SK-MEL-5 (cell line): ENCODE measurements at regions not wholly inside any gene's neighbourhood (a gene's known extent, or its start where the extent isn't known, plus 50 kb on each side); places are given as distances from the start of the nearest gene placed in this dataset.
A peak's percentile ranks its signal among the peaks of the same experiment; 100 is the strongest.
"Not testable (repeated sequence)": the region's sequence is repeated elsewhere in the genome, so short reads cannot be mapped to it uniquely, and the experiment has no call there.

ENCODE experiments used
- DNase-seq: peaks from one replicate; pipeline ENCODE4 v3.0.0-alpha.2; 2016; ENCODE audit warnings: low read depth, low spot score
- in situ Hi-C: cut with HindIII; loops from 2 replicates; pipeline ENCODE4 v1.10.0; 2016; ENCODE audit warnings: low sequenced_read_pairs, high pct_unique_total_duplicates, low pct_unique_long_range_greater_than_20kb

GRCh38 chr2:129189617-129190319 is 789.7 kb upstream of the RAB6C start:
- DNase-seq: no peak
- in situ Hi-C loops: no loop called here

GRCh38 chr2:129190494-129190893 is 789.0 kb upstream of the RAB6C start:
- no peak for DNase-seq
- in situ Hi-C loops: no loop called here

- no peak for DNase-seq
- in situ Hi-C loops: no loop called here
Observed at GRCh38 chr2:129191530-129191929, 787.9 kb upstream of the RAB6C start.

- in situ Hi-C loops: no loop called here
- no peak for DNase-seq
Observed at GRCh38 chr2:129192117-129192516, 787.3 kb upstream of the RAB6C start.

DNA sequence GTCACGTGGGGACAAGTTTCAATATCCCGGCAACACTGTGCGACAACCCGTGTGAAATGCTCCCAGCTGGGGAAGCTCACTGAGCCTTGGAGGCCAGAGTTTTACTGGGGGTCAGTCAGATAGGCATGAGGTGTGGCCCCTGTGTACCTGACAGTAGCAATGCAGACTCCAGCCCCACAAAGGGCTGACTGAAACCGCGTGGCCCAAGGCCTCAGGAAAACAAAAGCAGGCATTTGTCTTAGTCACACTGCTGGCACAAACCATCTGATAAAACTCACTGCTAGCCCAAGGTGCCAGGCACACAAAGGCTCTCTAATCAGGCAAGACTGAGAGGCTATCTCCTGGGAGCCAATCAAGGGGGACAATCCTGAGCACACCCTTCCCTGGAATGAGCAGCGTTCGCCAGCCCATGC is 786.6 kb upstream of the RAB6C start:
- in situ Hi-C loops: no loop called here
- DNase-seq: no peak

GRCh38 chr2:129193961-129194360 is 785.5 kb upstream of the RAB6C start:
- in situ Hi-C loops: no loop called here
- peak; percentile 20 for DNase-seq

- no peak for DNase-seq
- in situ Hi-C loops: no loop called here
Observed at GRCh38 chr2:129199501-129199900, 780.0 kb upstream of the RAB6C start.

GRCh38 chr2:129201696-129202095 is 777.8 kb upstream of the RAB6C start:
- in situ Hi-C loops: no loop called here

GRCh38 chr2:129203331-129203730 is 776.1 kb upstream of the RAB6C start:
- DNase-seq: no peak
- in situ Hi-C loops: no loop called here

More at GRCh38 chr2:129201696-129202095, 777.8 kb upstream of the RAB6C start:
- DNase-seq: no peak

DNA sequence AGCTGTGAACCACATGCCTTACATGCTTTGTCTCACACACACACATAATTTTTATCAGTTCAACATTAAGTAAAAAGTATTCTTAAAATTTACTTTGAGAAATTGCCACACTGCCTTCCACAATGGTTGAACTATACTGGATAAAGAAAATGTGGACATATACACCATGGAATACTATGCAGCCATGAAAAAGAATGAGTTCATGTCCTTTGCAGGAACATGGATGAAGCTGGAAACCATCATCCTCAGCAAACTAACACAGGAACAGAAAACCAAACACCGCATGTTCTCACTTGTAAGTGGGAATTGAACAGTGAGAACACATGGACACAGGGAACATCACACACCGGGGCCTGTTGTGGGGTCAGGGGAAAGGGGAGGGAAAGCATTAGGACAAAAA is 774.9 kb upstream of the RAB6C start:
- in situ Hi-C loops, DNase-seq: not testable (repeated sequence)

DNA sequence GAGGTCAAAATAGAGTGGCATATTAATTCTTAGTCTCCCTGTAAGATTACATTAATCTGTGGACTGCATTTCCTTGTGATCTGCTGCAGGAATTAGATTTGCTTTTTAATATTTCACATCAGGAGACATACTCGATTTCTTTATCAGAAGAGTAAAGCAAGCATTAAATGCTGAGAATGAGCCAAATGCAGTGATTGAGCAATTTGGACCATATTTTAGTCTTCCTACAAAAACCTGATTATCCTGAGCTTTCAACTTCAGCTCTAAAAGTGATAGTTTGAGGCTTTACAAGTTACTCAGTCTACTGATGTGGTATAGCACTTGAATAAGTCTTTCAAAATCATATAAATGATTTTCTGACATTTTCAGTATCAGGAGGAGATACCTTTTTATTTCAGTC is 774.3 kb upstream of the RAB6C start:
- in situ Hi-C loops: no loop called here
- DNase-seq: no peak

DNA sequence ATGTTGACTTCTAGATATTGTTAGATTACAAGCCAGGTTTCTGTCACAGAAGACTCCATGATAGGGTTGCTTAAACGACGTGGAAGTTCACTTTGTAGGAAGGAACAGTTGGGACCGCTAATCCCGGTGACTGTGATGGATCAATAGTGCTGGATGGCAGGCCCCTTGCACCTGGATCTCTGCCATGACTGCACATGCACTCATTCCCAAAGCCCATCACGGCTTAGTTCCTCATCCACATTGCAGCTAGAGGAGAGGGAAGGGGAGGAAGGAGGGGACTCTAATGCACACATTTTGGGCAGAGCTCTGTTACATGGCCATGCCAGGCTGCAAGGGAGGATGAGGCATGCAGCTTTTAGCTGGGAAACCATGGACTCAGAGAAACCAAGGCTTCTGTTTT is 773.7 kb upstream of the RAB6C start:
- DNase-seq: no peak
- in situ Hi-C loops: no loop called here

DNA sequence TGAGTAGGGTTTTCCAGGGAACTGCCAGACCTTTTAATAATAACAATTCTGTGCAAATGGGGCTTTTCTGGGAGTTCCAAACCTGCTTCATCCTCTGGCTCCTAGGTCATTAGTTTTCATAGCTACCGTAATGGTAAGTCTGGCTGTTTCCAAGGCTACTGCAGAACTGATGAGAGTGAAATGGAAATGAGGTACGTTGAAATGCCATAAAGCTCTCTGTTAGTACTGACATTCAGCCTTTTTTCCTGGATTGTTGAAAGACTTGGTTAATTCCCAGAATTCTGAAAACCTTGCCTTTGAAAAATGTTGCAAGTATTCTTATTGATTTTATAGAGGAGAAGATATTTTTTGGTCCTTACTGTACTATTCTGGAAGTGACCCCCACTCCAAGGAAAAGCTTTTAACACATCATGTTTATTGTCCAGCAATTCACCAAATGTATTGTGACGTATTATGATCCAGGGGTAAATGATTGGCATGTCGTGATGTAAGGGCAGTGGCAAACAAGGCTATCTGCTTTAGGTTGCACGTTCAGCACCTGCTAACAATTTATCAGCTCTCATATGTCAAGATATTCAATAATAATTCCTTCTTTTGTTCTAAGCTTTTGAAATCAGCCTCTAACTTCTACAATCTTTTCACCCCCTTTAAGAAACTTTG is 767.0 kb upstream of the RAB6C start:
- no peak for DNase-seq
- in situ Hi-C loops: no loop called here

- in situ Hi-C loops: no loop called here
- no peak for DNase-seq
Observed at GRCh38 chr2:129224022-129224421, 755.4 kb upstream of the RAB6C start.

GRCh38 chr2:129224486-129224885 is 755.0 kb upstream of the RAB6C start:
- no peak for DNase-seq
- in situ Hi-C loops: no loop called here

- DNase-seq: no peak
- in situ Hi-C loops: no loop called here
Observed at GRCh38 chr2:129229196-129229595, 750.3 kb upstream of the RAB6C start.

DNA sequence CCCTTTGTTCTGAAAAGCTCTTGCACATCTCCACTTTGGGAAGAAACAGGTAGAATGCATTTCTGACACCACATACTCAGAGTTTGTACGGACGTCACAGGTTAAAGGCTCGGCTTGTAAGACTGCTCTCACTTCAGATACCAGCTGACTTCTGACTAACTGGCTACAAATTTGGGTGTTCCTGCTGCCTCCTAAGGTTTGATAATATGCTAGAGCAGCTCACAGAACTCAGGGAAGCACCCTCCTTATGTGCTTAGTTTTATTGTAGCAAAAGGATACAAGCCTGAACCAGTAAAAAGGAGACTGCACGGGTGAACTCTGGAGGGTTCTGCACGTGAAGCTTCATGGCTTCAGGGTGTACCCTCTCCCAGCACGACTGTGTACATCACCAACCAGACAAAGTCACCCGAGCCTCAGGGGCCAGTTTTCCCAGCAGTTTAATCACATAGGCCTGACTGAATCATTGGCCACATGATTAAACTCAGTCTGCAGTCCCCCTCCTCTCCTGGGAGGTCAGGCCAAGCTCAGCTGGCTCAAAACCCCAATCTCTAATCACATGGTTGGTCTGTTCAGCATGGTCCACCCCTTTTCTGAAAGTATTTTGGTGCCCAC is 749.5 kb upstream of the RAB6C start:
- DNase-seq: no peak
- in situ Hi-C loops: no loop called here

DNA sequence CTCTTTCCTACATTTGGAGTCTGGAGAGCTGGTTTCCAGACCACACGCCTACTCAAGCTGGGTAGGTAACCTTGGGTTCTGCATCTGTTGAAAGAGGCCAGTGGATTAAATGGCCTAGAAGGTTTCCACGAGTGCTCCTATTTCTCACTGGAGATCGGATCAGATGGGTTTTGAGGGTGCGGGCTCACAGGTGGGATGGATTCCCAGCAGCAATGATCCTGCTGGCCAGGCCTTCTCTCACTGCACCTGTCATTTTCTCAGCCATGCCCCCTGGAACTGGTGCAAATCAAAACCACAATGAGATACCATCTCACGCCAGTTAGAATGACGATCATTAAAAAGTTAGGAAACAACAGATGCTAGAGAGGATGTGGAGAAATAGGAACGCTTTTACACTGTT is 747.5 kb upstream of the RAB6C start:
- in situ Hi-C loops: no loop called here
- no peak for DNase-seq

DNA sequence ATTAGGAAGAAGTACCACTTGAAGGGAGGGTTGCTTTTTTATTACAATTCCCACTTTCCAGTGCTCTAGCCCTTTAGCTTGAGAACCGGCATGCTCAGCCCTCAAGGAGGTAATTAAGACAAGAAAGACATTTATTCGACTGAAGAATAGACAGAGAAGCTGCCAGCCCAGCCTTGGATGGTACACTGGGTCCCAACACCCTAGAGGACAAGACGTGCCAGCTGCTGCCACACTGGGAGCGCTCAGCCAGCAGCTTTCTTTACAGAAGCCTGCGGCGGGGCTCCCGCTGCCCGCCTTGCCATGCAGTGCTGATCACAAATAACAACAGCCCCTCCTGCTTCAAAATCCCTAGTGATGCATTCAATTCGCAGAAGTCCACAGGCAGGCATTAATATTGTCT is 746.3 kb upstream of the RAB6C start:
- DNase-seq: no peak
- in situ Hi-C loops: no loop called here
